Suppressor macrophage (primary cell): ENCODE measurements at regions not wholly inside any gene's neighbourhood (a gene's known extent, or its start where the extent isn't known, plus 50 kb on each side); places are given as distances from the start of the nearest gene placed in this dataset.
"Not testable (repeated sequence)": the region's sequence is repeated elsewhere in the genome, so short reads cannot be mapped to it uniquely, and the experiment has no call there.

Experiments used
- DNase-seq, 4 experiments: peaks; one replicate each; pipeline ENCODE4 v3.0.0-alpha.2; 2020 to 2022

- DNase-seq = no peak
Measured at GRCh38 chr2:55811048-55811447, 112.5 kb downstream of the EFEMP1 start.

DNA sequence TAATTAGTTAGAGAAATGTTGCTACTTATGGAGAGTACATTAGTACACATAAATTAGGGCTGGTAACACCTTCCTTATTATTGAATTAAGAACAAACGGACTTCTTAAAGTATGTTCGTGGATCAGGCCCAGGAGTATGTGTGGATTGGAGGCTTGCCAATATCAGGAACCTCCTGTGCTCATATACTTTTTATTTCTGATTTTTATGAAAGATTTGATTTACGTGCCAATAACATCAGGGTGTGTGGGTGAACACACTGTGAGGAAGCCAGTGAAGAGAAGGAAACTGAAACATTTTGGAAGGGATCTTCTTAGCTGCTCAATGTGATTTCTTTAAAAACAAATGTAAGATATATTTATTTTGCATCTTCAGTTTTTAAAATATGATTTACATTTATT is 113.0 kb downstream of the EFEMP1 start:
- DNase-seq = no peak

GRCh38 chr2:55809875-55810621 is 113.5 kb downstream of the EFEMP1 start:
- DNase-seq = no peak

GRCh38 chr2:55807900-55808299 is 114.3 kb upstream of the PNPT1 start:
- DNase-seq = no peak

- no peak for DNase-seq
Measured at GRCh38 chr2:55805686-55806085, 112.0 kb upstream of the PNPT1 start.

GRCh38 chr2:55804535-55804934 is 110.9 kb upstream of the PNPT1 start:
- DNase-seq = no peak

DNA sequence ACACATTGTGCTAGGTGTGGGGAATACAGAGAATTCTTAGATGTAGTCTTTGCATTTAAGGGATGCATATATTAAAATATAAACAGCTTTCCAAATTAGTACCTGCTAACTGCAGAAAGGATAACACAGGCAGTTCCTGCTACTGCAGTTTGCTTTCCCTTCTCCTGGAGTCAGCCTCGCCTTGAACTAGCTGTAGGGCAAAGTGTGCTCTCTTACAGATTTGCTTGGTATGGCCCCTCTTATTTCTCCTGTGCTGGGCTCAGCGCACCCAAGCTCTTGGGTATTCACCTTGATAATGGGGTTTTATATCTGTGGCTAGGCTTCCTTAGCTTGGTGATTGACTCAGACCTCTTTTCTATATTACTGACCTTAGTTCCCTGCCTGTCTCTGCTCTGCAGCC is 108.4 kb upstream of the PNPT1 start:
- DNase-seq = no peak

DNA sequence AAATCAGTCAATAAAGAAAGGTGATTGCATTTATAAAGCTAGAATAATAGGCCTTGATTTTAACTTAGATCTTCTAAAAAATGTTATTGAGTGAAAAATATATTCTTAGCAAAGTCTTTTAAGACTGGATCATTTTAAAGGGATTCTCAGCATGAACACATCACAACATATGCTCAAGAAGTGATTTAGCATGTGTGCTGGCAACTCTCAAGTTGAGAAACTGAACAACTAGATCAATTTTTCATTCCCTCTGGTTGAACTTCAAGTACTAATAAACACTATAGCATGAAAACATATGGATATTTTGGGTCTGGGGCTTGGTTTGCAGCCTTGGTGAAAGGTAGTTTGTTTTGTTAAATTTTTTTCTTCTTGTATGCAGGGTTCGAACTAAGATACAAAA is 107.8 kb upstream of the PNPT1 start:
- no peak for DNase-seq

DNA sequence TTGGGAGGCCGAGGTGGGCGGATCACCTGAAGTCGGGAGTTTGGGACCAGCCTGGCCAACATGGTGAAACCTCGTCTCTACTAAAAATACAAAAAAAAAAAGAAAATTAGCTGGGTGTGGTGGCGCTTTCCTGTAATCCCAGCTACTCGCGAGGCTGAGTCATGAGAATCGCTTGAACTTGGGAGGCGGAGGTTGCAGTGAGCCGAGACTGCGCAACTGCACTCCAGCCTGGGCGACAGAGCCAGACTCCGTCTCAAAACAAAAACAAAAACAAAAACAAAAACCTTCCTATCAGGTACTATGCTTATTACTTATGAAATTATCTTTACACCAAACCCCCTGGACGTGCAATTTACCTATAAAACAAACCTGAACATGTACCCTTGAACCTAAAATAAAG is 106.0 kb upstream of the PNPT1 start:
- DNase-seq = not testable (repeated sequence)

GRCh38 chr2:55796121-55796520 is 102.5 kb upstream of the PNPT1 start:
- no peak for DNase-seq

- not testable (repeated sequence) for DNase-seq
Measured at GRCh38 chr2:55793602-55794001, 100.0 kb upstream of the PNPT1 start.

- DNase-seq = no peak
Measured at GRCh38 chr2:55786280-55786679, 92.6 kb upstream of the PNPT1 start.

- DNase-seq = not testable (repeated sequence)
Measured at GRCh38 chr2:55783751-55784150, 90.1 kb upstream of the PNPT1 start.

DNA sequence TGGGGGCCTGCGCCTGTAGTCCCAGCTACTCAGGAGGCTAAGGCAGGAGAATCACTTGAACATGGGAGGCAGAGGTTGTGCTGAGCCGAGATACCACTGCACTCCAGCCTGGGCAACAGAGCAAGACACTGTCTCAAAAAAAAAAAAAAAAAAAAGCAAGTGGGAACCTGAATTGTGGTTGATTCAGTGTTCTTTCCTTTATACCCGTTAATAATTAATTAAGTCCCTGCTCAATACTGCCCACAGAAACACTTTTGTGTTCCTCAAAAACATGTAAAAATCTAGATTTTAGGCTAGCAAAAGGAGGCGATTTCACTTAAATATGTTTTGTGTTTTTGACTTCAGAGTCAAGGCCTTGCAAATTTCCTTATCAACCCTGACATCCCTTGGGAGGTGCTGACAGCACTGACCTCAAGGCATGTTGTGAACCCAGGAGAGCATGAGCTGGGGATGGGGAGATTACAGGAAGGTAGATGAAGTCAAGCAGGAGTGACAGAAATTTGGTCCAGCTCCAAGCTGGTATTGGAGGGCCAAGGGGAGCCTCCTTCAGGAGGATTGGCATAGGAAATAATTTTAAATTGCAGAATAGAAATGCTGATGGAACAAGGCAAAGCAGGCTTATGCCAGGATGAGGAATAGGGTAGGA is 89.0 kb upstream of the PNPT1 start:
- DNase-seq = no peak

DNA sequence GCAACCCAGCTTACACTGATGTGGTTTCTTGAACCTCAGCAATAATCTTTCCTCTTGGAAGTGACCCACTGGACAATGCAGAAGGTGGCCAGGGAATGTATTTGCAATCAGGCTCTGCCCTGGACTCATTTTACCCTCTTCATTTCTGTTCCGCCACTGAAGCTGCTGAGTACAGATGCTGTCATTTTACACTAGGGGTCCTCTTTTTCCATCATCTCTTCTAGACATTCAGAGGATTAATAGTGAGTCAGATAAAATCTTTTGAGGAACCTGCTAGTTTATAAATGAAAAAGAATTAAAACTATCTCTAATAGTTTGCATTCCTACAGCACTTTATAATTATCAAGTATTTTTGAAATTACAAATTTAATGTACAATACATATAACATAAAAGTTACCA is 87.9 kb upstream of the PNPT1 start:
- DNase-seq = no peak

DNA sequence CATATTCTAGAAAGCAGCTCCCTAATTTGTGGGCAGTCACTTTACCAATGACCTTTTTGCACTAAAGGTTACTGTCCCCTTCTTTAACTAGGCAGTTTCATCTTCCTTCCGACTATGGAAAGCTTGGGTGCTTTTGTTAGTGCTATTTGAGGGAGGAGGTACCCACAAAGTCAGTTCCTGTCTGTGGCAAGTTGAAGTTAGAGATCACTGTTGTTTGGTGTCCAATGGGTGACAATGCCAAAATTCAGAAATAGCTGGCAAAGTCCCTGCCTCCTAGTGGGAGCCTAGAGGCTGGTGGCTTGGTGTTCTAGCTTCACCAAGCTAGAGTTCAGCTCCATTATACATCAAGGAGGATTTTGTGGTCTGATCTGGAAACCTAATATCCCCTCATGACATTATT is 87.1 kb upstream of the PNPT1 start:
- DNase-seq = no peak

DNA sequence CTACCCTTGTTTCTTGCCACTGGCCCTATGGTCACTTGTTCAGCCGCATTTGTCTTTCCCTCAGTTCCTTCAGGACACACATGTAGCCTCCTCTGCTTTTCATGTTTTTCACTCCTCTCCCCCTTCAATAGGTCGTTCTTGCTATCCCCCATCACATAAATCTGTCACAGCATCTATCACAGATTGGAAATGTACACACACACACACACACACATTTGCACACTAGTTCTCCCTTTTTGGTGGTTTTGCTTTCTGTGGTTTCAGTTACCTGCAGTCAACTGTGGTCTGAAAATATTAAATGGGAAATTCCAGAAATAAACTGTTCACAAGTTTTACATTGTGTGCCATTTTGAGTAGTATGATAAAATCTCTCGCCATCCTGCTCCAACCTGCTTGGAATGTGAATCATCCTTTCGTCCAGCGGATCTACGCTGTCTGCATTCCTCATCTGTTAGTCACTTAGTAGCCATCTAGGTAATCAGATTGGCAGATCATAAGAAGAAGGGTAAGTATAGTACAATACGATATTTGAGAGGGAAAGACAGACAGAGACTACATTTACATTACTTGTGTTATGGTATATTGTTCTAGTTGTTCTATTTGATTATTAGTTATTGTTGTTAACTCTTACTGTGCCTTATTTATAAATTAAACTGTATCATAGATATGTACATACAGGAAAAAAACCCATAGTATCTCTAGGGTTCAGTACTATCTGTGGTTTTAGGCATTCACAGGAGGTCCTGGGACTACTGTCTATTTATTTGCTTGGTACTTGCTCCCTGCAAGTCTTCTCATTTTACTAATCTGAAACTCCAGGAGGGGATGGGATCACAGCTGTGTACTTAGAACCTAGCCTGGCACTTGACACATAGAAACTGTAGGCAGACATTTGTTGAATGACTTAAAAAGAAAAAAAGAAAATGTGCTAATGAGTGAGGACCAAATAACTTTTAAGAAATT is 86.1 kb upstream of the PNPT1 start:
- no peak for DNase-seq

- no peak for DNase-seq
Measured at GRCh38 chr2:55776966-55777365, 83.3 kb upstream of the PNPT1 start.

GRCh38 chr2:55776479-55776878 is 82.8 kb upstream of the PNPT1 start:
- no peak for DNase-seq

DNA sequence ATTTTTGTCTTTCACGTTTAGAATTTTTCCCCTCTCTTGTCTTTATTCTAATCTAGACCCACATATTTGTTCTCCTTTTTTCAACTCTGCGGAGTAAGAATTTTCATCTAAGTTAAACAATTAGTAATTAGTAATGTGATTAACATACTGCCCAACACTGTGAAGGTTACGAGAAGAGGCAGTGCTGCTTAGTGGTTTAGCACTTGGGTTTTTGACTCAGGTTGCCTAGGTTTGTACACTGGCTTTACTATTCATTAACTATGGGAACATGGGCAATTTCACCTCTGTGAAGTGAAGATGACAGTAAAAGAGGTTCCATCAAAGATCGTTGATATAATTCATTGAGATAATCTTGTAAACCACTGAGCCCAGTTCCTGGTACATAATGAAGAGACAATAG is 82.2 kb upstream of the PNPT1 start:
- no peak for DNase-seq

- DNase-seq = not testable (repeated sequence)
Measured at GRCh38 chr2:55773651-55774050, 80.0 kb upstream of the PNPT1 start.

DNA sequence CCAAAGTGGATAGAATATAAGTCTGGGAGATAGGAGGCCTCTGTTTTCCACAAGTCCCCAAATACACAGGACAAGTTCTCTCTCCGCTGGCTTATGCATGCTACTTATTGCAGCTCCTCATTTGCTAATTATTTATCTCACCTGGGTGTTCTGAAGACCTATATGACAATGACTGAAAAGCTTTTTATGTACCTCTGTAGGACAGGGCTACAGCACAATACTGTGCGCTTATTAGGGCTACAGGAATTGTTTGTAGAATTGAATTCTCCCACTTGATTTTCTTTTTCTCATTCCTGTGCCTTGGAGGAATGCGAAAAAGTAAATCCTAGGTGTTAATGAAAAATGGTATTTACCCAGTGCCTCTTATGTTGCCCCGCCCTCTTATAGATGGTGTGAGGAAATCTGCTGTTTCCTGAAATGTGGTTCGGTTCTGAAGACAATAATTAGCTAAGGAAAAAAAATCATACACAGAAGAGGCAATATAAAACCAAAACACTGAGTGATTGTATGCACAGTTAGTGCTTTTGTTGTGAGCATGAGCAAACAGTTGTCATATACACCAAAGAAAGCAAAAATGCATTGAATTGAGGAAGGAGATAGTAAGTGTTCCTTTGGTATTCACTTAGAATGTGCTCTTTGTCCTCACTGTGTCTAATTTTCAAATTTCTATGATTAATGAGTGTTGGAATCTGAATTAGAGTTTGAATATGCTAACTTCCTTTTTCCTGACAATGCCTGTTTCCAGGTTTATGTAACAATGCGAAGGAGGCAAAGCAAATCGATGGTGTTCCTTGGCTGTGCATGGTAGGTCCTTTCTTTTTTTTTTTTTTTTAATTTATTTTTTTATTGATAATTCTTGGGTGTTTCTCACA is 78.7 kb upstream of the PNPT1 start:
- no peak for DNase-seq
